ENCODE measurements at regions not wholly inside any gene's neighbourhood (a gene's known extent, or its start where the extent isn't known, plus 50 kb on each side); places are given as distances from the start of the nearest gene placed in this dataset.

DNA sequence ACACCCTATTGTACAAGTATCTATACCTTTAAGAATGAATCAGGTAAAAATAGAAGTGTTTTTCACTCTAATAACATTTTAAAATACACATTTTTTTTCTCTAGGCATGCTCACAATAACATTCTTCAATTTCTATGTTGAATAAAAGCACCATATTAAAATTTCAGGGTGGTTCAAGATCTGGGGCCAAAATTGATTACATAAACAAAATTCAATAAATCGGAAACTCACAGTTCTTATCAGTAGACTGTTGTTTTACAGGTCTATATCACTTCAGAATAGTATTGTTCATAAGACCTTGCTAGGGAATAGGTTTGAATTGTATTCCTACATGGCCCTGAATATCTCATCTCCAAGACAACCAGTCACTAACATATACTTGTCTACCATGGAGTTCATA, 634.0 kb downstream of the SPOCK3 start:
- TF ChIP-seq, protein P1, sequence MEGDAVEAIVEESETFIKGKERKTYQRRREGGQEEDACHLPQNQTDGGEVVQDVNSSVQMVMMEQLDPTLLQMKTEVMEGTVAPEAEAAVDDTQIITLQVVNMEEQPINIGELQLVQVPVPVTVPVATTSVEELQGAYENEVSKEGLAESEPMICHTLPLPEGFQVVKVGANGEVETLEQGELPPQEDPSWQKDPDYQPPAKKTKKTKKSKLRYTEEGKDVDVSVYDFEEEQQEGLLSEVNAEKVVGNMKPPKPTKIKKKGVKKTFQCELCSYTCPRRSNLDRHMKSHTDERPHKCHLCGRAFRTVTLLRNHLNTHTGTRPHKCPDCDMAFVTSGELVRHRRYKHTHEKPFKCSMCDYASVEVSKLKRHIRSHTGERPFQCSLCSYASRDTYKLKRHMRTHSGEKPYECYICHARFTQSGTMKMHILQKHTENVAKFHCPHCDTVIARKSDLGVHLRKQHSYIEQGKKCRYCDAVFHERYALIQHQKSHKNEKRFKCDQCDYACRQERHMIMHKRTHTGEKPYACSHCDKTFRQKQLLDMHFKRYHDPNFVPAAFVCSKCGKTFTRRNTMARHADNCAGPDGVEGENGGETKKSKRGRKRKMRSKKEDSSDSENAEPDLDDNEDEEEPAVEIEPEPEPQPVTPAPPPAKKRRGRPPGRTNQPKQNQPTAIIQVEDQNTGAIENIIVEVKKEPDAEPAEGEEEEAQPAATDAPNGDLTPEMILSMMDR (IDR thresholded peaks at IDR 0.05 in 4 of 5, conservative IDR thresholded peaks at IDR 0.05 in 1 of 5): no peak
- TF ChIP-seq POLR2A (IDR thresholded peaks at IDR 0.05): no peak
